Nephron (organoid): ENCODE measurements at regions not wholly inside any gene's neighbourhood (a gene's known extent, or its start where the extent isn't known, plus 50 kb on each side); places are given as distances from the start of the nearest gene placed in this dataset.

ENCODE experiments used
- H3K27ac Mint-ChIP-seq, 3 experiments: 2 replicates each; pipeline ENCODE4 v1.8.0; 2020; ENCODE audit warnings: mixed read lengths in 3 of 3, mild to moderate bottlenecking in 2 of 3, moderate library complexity in 1 of 3
- H3K27me3 Mint-ChIP-seq: 2 replicates; pipeline ENCODE4 v1.8.0; 2021; ENCODE audit warnings: low read depth, mild to moderate bottlenecking, moderate library complexity, mixed read lengths
- H3K36me3 Mint-ChIP-seq: 2 replicates; pipeline ENCODE4 v1.8.0; 2020; ENCODE audit warnings: low read depth, mixed read lengths
- H3K4me1 Mint-ChIP-seq: 2 replicates; pipeline ENCODE4 v1.8.0; 2020; ENCODE audit warnings: mixed read lengths
- H3K4me3 Mint-ChIP-seq, 3 experiments: 2 replicates each; pipeline ENCODE4 v1.8.0; 2020; ENCODE audit warnings: mild to moderate bottlenecking in 3 of 3, mixed read lengths in 3 of 3, moderate library complexity in 2 of 3
- H3K9me3 Mint-ChIP-seq: 2 replicates; pipeline ENCODE4 v1.8.0; 2020; ENCODE audit warnings: mixed read lengths
- CTCF ChIP-seq, 3 experiments: fragments of 200-600 bp; sonication (generic); IDR thresholded peaks; one replicate each; pipeline ENCODE4 v1.5.0; 2021; ENCODE audit warnings: antibody characterized with exemption in 3 of 3; ENCODE audit not compliant: unreplicated experiment in 3 of 3

DNA sequence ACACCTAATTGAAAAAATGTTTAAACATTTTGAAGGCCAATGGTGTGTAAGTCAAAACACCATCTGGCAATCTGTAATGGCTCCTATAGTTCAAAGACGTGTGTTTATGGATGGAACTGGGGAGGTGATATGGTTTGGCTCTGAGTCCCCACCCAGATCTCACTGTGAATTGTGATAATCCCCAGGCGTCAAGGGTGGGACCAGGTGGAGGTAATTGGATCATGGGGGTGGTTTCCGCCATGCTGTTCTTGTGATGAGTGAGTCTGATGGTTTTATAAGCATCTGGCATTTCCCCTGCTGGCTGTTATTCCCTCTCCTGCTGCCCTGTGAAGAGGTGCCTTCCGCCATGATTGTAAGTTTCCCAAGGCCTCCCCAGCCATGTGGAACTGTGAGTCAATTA, 52.2 kb downstream of the ADRA2C start:
- H3K27ac Mint-ChIP-seq: no peak overlapping the region
- no peak overlapping the region for H3K4me3 Mint-ChIP-seq
- peaks cover 6% of the 10 kb centered on the region for H3K4me1 Mint-ChIP-seq
- no peaks in the 10 kb centered on the region for H3K9me3 Mint-ChIP-seq
- peaks cover 22% of the 10 kb centered on the region for H3K27me3 Mint-ChIP-seq
- no peak for TF ChIP-seq CTCF (IDR thresholded peaks at IDR 0.05; ENCODE audit: unreplicated experiment in 3 of 3)
- no peaks in the 10 kb centered on the region for H3K36me3 Mint-ChIP-seq

GRCh38 chr4:3819210-3819919, 53.2 kb downstream of the ADRA2C start:
- H3K27ac Mint-ChIP-seq: no peak overlapping the region

GRCh38 chr4:3820016-3820805, 54.0 kb downstream of the ADRA2C start:
- Mint-ChIP-seq H3K4me3 (no peak overlapping the region), H3K9me3 (no peaks in the 10 kb centered on the region), H3K27me3 (peaks cover 25% of the 10 kb centered on the region), H3K27ac (no peak overlapping the region), H3K36me3 (no peaks in the 10 kb centered on the region), H3K4me1 (peaks cover 6% of the 10 kb centered on the region)
- no peak for TF ChIP-seq CTCF (IDR thresholded peaks at IDR 0.05; ENCODE audit: unreplicated experiment in 3 of 3)

More at GRCh38 chr4:3819210-3819919, 53.2 kb downstream of the ADRA2C start:
- Mint-ChIP-seq H3K4me3 (no peak overlapping the region), H3K9me3 (no peaks in the 10 kb centered on the region), H3K36me3 (no peaks in the 10 kb centered on the region), H3K4me1 (peaks cover 6% of the 10 kb centered on the region), H3K27me3 (peaks cover 17% of the 10 kb centered on the region)
- no peak for TF ChIP-seq CTCF (IDR thresholded peaks at IDR 0.05; ENCODE audit: unreplicated experiment in 3 of 3)

DNA sequence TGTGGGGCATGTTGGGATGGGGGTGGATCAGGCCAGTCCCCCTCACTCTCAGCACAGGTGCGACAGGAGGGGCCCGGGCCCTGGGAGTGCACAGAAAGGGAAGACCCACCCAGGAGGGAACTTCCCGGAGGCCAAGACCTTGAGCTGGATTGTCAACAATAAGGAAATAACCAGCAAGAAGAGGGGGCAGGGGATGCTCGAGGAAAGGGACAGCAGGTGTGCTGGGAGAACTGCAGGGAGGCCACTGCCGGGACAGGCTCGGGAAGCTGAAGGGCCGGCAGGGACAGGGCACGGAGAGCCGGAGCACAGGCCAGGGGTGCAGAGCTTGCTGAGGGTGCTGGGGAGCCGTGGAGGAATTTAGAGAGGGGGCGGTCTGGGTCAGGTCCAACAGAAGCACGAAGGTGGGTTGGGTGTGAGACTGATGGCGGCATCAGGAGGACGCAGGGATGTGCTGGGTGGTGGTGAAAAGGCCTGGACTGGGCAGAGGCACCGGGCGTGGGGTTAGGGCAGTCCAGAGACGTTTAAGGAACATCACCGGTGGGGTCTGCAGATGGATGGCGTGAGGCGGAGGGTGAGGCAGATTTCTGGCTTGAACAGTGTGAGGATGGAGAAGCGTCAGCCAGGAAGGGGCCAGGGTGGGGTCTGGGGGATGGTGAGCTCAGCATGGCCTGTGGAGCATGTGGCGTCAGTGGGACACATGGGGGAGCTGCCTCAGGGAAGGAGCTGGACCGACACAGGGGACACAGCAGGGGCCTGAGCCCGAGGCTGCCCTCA, 54.8 kb downstream of the ADRA2C start:
- TF ChIP-seq CTCF (IDR thresholded peaks at IDR 0.05; ENCODE audit: unreplicated experiment in 3 of 3): no peak
- no peak overlapping the region for H3K4me3 Mint-ChIP-seq
- H3K27me3 Mint-ChIP-seq: peaks cover 25% of the 10 kb centered on the region
- no peak overlapping the region for H3K27ac Mint-ChIP-seq
- peaks cover 6% of the 10 kb centered on the region for H3K4me1 Mint-ChIP-seq
- no peaks in the 10 kb centered on the region for H3K36me3 Mint-ChIP-seq
- H3K9me3 Mint-ChIP-seq: no peaks in the 10 kb centered on the region

GRCh38 chr4:3821580-3822229, 55.5 kb downstream of the ADRA2C start:
- Mint-ChIP-seq H3K36me3 (no peaks in the 10 kb centered on the region), H3K9me3 (no peaks in the 10 kb centered on the region), H3K4me3 (no peak overlapping the region), H3K27me3 (peaks cover 25% of the 10 kb centered on the region), H3K4me1 (peaks cover 6% of the 10 kb centered on the region), H3K27ac (no peak overlapping the region)
- TF ChIP-seq CTCF (IDR thresholded peaks at IDR 0.05; ENCODE audit: unreplicated experiment in 3 of 3): no peak
